Common myeloid progenitor, CD34-positive (primary cell): ENCODE measurements at regions not wholly inside any gene's neighbourhood (a gene's known extent, or its start where the extent isn't known, plus 50 kb on each side); places are given as distances from the start of the nearest gene placed in this dataset.

Source experiments
- CTCF ChIA-PET: fragments of 350-600 bp; sonication (Branson Sonifier 250); formaldehyde crosslinking; loops from one replicate; lab custom pipeline; 2021; ENCODE audit warnings: antibody characterized with exemption; lab: Charles Lee
- POLR2A ChIA-PET: fragments of 350-600 bp; sonication (Branson Sonifier 250); formaldehyde crosslinking; loops from one replicate; lab custom pipeline; 2021; ENCODE audit warnings: antibody characterized with exemption; lab: Charles Lee
- DNase-seq, 3 donors: peaks; one replicate each; pipeline versions ENCODE4 v3.0.0 to v3.0.0-alpha.2; 2013
- H3K27ac ChIP-seq, 2 experiments: 1 replicate in 1 of 2; 2 replicates in 1 of 2; pipeline ENCODE4 v1.7.0; 2013; ENCODE audit warnings: inconsistent platforms in 2 of 2, low read length in 2 of 2, mild to moderate bottlenecking in 2 of 2, low read depth in 1 of 2, moderate library complexity in 1 of 2; ENCODE audit not compliant: severe bottlenecking in 2 of 2, insufficient read depth in 1 of 2, poor library complexity in 1 of 2
- H3K27me3 ChIP-seq, 5 experiments: replicated peaks in 2 of 5; 1 replicate in 3 of 5; 2 replicates in 2 of 5; pipeline versions ENCODE4 v1.6.1 to v1.7.0; 2013; ENCODE audit warnings: low read length in 4 of 5, mild to moderate bottlenecking in 2 of 5, moderate library complexity in 2 of 5, inconsistent platforms in 1 of 5; ENCODE audit not compliant: insufficient read depth in 5 of 5, control insufficient read depth in 4 of 5
- H3K36me3 ChIP-seq, 4 experiments: 1 replicate in 2 of 4; 2 replicates in 2 of 4; pipeline versions ENCODE4 v1.6.1 to v1.7.0; 2013; ENCODE audit warnings: low read length in 3 of 4, control low read depth in 1 of 4, mild to moderate bottlenecking in 1 of 4; ENCODE audit not compliant: control insufficient read depth in 4 of 4, insufficient read depth in 4 of 4
- H3K4me1 ChIP-seq, 4 experiments: 1 replicate in 3 of 4; 2 replicates in 1 of 4; pipeline versions ENCODE4 v1.6.1 to v1.7.1; 2013; ENCODE audit warnings: low read length in 3 of 4, mild to moderate bottlenecking in 3 of 4, control low read depth in 1 of 4, inconsistent platforms in 1 of 4, moderate library complexity in 1 of 4; ENCODE audit not compliant: control insufficient read depth in 4 of 4, insufficient read depth in 4 of 4; ENCODE audit errors: control extremely low read depth in 1 of 4
- H3K4me3 ChIP-seq, 7 experiments: 1 replicate in 4 of 7; 2 replicates in 3 of 7; pipeline versions ENCODE4 v1.5.1 to v1.7.0; 2013; ENCODE audit warnings: mild to moderate bottlenecking in 7 of 7, low read length in 6 of 7, moderate library complexity in 6 of 7, inconsistent platforms in 2 of 7, low read depth in 2 of 7, control low read depth in 1 of 7; ENCODE audit not compliant: insufficient read depth in 4 of 7, control insufficient read depth in 1 of 7; ENCODE audit errors: extremely low read depth in 1 of 7
- H3K9me3 ChIP-seq, 5 experiments: 1 replicate in 4 of 5; 2 replicates in 1 of 5; pipeline versions ENCODE4 v1.6.1 to v1.7.1; 2013; ENCODE audit warnings: low read length in 4 of 5, mild to moderate bottlenecking in 2 of 5, inconsistent platforms in 1 of 5, low read depth in 1 of 5, moderate library complexity in 1 of 5; ENCODE audit not compliant: control insufficient read depth in 4 of 5, insufficient read depth in 2 of 5; ENCODE audit errors: control extremely low read depth in 1 of 5
- WGBS: methylation state at CpG from one replicate; pipeline ENCODE4 v1.1.5; 2013; ENCODE audit not compliant: insufficient coverage; 5-methylcytosine and 5-hydroxymethylcytosine counted together

- no peak for DNase-seq
- H3K4me3 ChIP-seq, result no peak overlapping the region
- peaks cover 0 to 1% (median 0%) of the 10 kb centered on the region in 5 experiments for H3K27me3 ChIP-seq
- ChIA-PET CTCF (no interaction called here), POLR2A (no interaction called here)
- H3K4me1 ChIP-seq, result peaks cover 0 to 8% (median 2%) of the 10 kb centered on the region in 4 experiments
- no peak overlapping the region for H3K27ac ChIP-seq
- H3K36me3 ChIP-seq, result no peaks in the 10 kb centered on the region
- H3K9me3 ChIP-seq, result peaks cover 0 to 1% (median 0%) of the 10 kb centered on the region in 5 experiments
- 96% methylated on average over 8 of the region's 8 CpGs for WGBS
These were observed 89.4 kb upstream of the RGMA start for GRCh38 chr15:93178371-93178770.

- Histone ChIP-seq H3K36me3 (no peaks in the 10 kb centered on the region), H3K27ac (no peak overlapping the region), H3K27me3 (no peaks in the 10 kb centered on the region), H3K4me1 (peaks cover 0 to 8% (median 2%) of the 10 kb centered on the region in 4 experiments), H3K9me3 (peaks cover 0 to 8% (median 0%) of the 10 kb centered on the region in 5 experiments), H3K4me3 (no peak overlapping the region)
- DNase-seq, result no peak
- CTCF ChIA-PET, result no interaction called here
- WGBS, result 94% methylated on average over 4 of the region's 4 CpGs
- POLR2A ChIA-PET, result no interaction called here
These were observed 87.1 kb upstream of the RGMA start for GRCh38 chr15:93176065-93176464.

- H3K9me3 ChIP-seq, result peaks cover 0 to 8% (median 0%) of the 10 kb centered on the region in 5 experiments
- ChIA-PET CTCF (no interaction called here), POLR2A (no interaction called here)
- H3K4me3 ChIP-seq, result no peak overlapping the region
- H3K36me3 ChIP-seq, result no peaks in the 10 kb centered on the region
- no peak overlapping the region for H3K27ac ChIP-seq
- peaks cover 0 to 1% (median 0%) of the 10 kb centered on the region in 5 experiments for H3K27me3 ChIP-seq
- peaks cover 0 to 8% (median 2%) of the 10 kb centered on the region in 4 experiments for H3K4me1 ChIP-seq
- no peak for DNase-seq
- 100% methylated on average over 1 of the region's 2 CpGs for WGBS
These were observed 85.8 kb upstream of the RGMA start for GRCh38 chr15:93174836-93175235.

GRCh38 chr15:93173369-93173768, 84.4 kb upstream of the RGMA start:
- H3K36me3 ChIP-seq, result no peaks in the 10 kb centered on the region
- peaks cover 0 to 1% (median 0%) of the 10 kb centered on the region in 5 experiments for H3K27me3 ChIP-seq
- peaks cover 0 to under 1% (median 0%) of the 10 kb centered on the region in 4 experiments for H3K4me1 ChIP-seq
- no peak overlapping the region for H3K27ac ChIP-seq
- no peak overlapping the region for H3K4me3 ChIP-seq
- peaks cover 0 to 8% (median 0%) of the 10 kb centered on the region in 5 experiments for H3K9me3 ChIP-seq
- CTCF ChIA-PET, result no interaction called here
- DNase-seq, result no peak
- POLR2A ChIA-PET, result no interaction called here
- WGBS, result 100% methylated on average over 2 of the region's 3 CpGs

- DNase-seq, result no peak
- no peaks in the 10 kb centered on the region for H3K36me3 ChIP-seq
- no peaks in the 10 kb centered on the region for H3K4me1 ChIP-seq
- no peak overlapping the region for H3K4me3 ChIP-seq
- ChIA-PET CTCF (no interaction called here), POLR2A (no interaction called here)
- 100% methylated on average over 3 of the region's 3 CpGs for whole genome bisulfite sequencing
- peaks cover 0 to 10% (median 0%) of the 10 kb centered on the region in 5 experiments for H3K9me3 ChIP-seq
- no peak overlapping the region for H3K27ac ChIP-seq
- peaks cover 0 to 7% (median 0%) of the 10 kb centered on the region in 5 experiments for H3K27me3 ChIP-seq
These were observed 82.5 kb upstream of the RGMA start for GRCh38 chr15:93171476-93171875.

- POLR2A ChIA-PET, result no interaction called here
- WGBS, result 80% methylated on average over 5 of the region's 6 CpGs
- H3K4me3 ChIP-seq, result no peak overlapping the region
- H3K9me3 ChIP-seq, result peaks cover 0 to 10% (median 0%) of the 10 kb centered on the region in 5 experiments
- no peak overlapping the region for H3K27ac ChIP-seq
- no peaks in the 10 kb centered on the region for H3K4me1 ChIP-seq
- H3K27me3 ChIP-seq, result peaks cover 0 to 7% (median 0%) of the 10 kb centered on the region in 5 experiments
- DNase-seq, result no peak
- CTCF ChIA-PET, result no interaction called here
- no peaks in the 10 kb centered on the region for H3K36me3 ChIP-seq
These were observed 81.3 kb upstream of the RGMA start for GRCh38 chr15:93170329-93170728.

GRCh38 chr15:93168910-93169309, 79.9 kb upstream of the RGMA start:
- H3K36me3 ChIP-seq, result no peaks in the 10 kb centered on the region
- H3K27me3 ChIP-seq, result peaks cover 0 to 7% (median 0%) of the 10 kb centered on the region in 5 experiments
- no peak overlapping the region for H3K27ac ChIP-seq
- POLR2A ChIA-PET, result no interaction called here
- no peaks in the 10 kb centered on the region for H3K4me1 ChIP-seq
- 80% methylated on average over 1 of the region's 2 CpGs for WGBS
- CTCF ChIA-PET, result no interaction called here
- H3K9me3 ChIP-seq, result peaks cover 0 to 10% (median 0%) of the 10 kb centered on the region in 5 experiments
- H3K4me3 ChIP-seq, result no peak overlapping the region
- DNase-seq, result no peak
